ENCODE measurements at regions not wholly inside any gene's neighbourhood (a gene's known extent, or its start where the extent isn't known, plus 50 kb on each side); places are given as distances from the start of the nearest gene placed in this dataset.

GRCh38 chr14:61106271-61106958 lies 125.4 kb downstream of the SLC38A6 start:
- Histone ChIP-seq H3K36me3 (replicated peaks; ENCODE audit: control insufficient read depth, insufficient read depth, low read length) (no peaks in the 10 kb centered on the region), H3K27me3 (ENCODE audit: control insufficient read depth, insufficient read depth, low read length) (no peaks in the 10 kb centered on the region), H3K4me3 (ENCODE audit: insufficient read depth, low read depth, low read length) (no peak overlapping the region)
- DNase-seq, result no peak

DNA sequence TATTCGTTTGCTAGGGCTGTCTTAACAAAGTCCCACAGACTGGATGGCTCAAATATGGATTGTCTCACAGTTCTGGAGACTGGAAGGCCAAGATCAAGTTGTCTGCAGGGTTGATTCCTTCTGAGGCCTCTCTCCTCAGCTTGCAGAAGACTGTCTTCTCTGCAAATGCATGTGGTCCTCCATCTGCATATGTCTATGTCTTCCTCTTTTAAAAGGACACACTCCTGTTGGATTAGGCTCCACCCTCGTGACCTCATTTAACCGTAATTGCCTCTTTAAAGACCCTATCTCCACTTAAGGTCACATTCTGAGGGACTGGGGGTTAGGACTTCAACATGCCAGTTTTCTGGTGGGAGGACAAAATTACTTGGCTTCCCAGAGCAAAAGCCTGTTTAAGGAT lies 123.3 kb downstream of the SLC38A6 start:
- no peaks in the 10 kb centered on the region for H3K27me3 ChIP-seq (ENCODE audit: control insufficient read depth, insufficient read depth, low read length)
- no peaks in the 10 kb centered on the region for H3K36me3 ChIP-seq (replicated peaks; ENCODE audit: control insufficient read depth, insufficient read depth, low read length)
- no peak for DNase-seq
- H3K4me3 ChIP-seq (ENCODE audit: insufficient read depth, low read depth, low read length), result no peak overlapping the region

DNA sequence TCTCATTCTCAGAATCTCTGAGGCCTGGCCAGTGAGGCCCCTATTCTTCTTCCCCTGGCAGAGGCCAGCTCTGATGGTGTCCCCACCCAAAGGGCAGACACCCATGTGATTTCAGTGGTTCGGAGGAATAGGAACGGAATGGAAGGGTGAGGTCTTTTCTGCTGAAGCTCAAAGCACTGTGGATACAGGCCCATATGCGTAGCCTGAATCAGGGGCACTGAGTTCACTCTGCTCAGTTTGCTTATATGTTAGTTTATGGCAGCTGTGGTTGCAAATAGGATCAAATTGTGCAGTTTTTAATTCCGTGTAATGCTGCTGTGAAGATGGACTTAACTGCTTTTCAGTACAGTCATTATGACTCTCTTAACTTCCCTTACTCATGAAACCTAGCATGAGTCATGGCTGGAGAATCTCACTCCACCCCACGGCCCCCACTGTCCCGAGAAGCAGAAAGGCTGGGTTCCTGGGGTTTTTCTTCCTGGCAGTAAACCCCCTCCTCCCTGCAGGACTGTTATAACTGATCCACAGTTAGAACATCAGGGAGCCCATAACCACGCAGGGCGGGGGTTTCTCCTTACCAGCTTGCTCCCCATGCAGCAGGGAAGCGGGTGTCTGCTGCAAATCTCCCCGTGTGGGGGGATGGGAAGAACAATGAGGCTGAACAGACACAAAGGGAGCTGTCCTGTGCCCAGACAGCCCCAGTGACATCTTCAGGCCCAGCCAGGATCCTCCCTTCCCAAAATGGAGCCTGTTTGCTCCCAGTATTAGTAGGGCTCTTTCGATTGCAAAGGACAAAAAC lies 122.7 kb downstream of the SLC38A6 start:
- no peaks in the 10 kb centered on the region for H3K36me3 ChIP-seq (replicated peaks; ENCODE audit: control insufficient read depth, insufficient read depth, low read length)
- no peak overlapping the region for H3K4me3 ChIP-seq (ENCODE audit: insufficient read depth, low read depth, low read length)
- peak; percentile 57 for DNase-seq
- no peaks in the 10 kb centered on the region for H3K27me3 ChIP-seq (ENCODE audit: control insufficient read depth, insufficient read depth, low read length)

DNA sequence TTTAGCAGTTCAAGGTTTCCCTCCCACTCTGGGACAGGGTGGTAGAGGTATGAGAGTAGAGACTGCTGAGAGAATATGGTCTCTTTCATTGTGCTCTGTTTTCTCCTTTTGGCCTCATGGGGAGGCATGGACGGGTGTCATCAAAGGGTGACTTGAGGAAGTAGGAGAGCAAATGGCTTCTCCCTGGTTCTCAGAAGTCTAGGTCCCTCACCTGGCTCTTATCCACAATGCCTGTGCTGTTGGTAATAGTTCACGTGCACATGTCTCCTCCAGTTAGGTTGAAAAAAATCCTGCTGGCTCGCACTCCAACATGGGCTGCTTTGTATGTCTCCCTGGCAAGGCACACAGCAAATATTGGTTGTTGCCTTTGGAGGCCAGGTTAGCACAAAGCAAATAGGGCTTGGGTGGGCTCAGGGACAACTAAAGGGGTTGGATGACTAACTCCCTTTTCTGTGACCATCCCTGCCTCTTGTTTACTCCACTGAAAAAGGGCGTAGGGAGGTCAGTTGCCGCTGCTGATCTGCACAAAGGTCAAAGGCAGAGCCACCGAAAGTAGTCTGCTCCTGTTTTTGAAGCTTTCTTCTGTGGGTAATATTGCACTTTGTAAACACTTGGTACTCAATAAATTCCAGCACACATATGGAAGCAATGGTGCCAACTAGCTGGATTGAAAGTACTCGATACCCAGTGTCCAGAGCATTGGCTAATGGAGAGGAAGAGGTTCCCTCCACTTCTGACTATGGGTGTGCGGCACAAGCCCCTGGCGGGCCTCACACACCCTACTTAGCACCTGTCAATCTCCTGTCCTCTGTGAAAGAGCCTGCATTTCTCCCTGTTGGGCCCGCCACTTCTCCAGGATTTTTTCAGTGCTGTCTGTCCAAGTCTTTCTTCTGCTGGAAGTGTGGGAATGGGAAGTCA lies 121.8 kb downstream of the SLC38A6 start:
- Histone ChIP-seq H3K27me3 (ENCODE audit: control insufficient read depth, insufficient read depth, low read length) (no peaks in the 10 kb centered on the region), H3K4me3 (ENCODE audit: insufficient read depth, low read depth, low read length) (no peak overlapping the region), H3K36me3 (replicated peaks; ENCODE audit: control insufficient read depth, insufficient read depth, low read length) (no peaks in the 10 kb centered on the region; the same call in 1 of the 2 replicates)
- DNase-seq, result no peak
